ENCODE measurements at regions not wholly inside any gene's neighbourhood (a gene's known extent, or its start where the extent isn't known, plus 50 kb on each side); places are given as distances from the start of the nearest gene placed in this dataset.
"Not testable (repeated sequence)": the region's sequence is repeated elsewhere in the genome, so short reads cannot be mapped to it uniquely, and the experiment has no call there.

DNA sequence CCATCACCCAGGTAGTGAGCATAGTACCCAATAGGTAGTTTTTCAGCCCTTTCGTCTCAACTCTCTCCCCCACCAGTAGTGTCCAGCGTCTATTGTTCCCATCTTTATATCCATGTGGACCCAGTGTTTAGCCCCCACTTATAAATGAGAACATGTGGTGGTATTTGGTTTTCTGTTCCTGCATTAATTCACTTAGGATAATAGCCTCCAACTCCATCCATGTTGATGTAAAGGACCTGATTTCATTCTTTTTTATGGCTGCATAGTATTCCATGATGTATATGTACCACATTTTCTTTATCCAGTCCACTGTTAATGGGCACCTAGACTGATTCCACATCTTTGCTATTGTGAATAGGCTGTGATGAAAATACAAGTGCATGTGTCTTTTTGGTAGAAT is 51.3 kb downstream of the NACA2 start:
- not testable (repeated sequence) for H3K27ac ChIP-seq; H3K4me3 ChIP-seq; DNase-seq (ENCODE audit: low spot score)

- H3K4me3 ChIP-seq: no peak overlapping the region
- H3K27ac ChIP-seq: no peak overlapping the region
- no peak for TF ChIP-seq CTCF (IDR thresholded peaks at IDR 0.05)
- no peak for DNase-seq (ENCODE audit: low spot score)
Observed at GRCh38 chr17:61538480-61538879, 52.5 kb downstream of the NACA2 start.

DNA sequence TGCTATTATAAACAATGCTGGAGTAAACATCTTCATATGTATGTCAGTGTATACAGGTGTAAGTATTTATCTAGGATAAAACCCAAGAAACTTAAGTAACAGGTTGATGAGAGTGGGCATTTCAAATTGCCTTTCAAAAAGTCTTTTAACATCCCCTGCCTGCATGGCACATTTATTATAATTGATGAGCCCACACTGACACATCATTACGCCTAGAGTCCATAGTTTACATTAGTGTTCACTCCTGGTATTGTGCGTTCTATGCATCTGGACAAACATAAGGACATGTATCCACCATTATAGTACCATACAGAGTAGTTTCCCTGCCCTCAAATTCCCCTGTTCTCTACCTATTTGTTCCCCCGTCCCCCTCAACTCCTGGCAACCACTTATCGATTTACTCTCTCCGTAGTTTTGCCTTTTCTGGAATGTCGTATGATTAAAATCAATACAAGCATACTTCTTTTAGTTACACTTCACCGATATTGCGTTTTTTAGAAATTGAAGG is 53.7 kb downstream of the NACA2 start:
- no peak for TF ChIP-seq CTCF (IDR thresholded peaks at IDR 0.05)
- Histone ChIP-seq H3K27ac (no peak overlapping the region), H3K4me3 (no peak overlapping the region)
- no peak for DNase-seq (ENCODE audit: low spot score)

DNA sequence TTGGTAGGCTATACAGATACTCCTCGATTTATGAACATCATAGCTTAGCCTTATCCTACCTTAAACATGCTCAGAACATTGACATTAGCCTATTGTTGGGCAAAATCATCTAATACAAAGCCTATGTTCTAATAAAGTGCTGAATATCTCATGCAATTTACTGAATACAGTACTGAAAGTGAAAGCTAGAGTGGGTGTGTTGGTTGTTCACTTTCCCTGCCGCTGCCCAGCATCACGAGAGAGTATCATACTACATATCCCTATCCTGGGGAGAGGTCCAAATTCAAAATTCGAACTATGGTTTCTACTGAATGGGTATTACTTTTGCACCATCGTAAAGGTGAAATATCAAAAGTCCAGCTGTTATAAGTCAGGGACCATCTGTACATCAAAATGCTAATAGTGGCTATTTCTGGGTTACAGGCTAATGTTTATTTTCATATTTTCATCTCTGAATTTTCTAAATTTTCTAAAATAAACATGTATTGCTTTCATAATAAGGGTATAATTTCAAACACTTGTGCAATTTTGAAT is 54.5 kb downstream of the NACA2 start:
- no peak overlapping the region for H3K27ac ChIP-seq
- H3K4me3 ChIP-seq: peak overlapping the region; percentile 37
- DNase-seq (ENCODE audit: low spot score): no peak
- TF ChIP-seq CTCF (IDR thresholded peaks at IDR 0.05): no peak

Data from coronary artery (tissue), 2 donors.